KMS-11 (cell line): ENCODE measurements at regions not wholly inside any gene's neighbourhood (a gene's known extent, or its start where the extent isn't known, plus 50 kb on each side); places are given as distances from the start of the nearest gene placed in this dataset.

ENCODE experiments used
- H2AFZ ChIP-seq: fragments of 200-600 bp; sonication (generic); 2 replicates; pipeline ENCODE4 v1.6.1; 2016; ENCODE audit warnings: antibody characterized with exemption, mixed run types, low read depth
- H3K27ac ChIP-seq: fragments of 200-600 bp; sonication (generic); 2 replicates; pipeline ENCODE4 v1.6.1; 2016; ENCODE audit warnings: mild to moderate bottlenecking, mixed run types
- H3K27me3 ChIP-seq: fragments of 200-600 bp; sonication (generic); 2 replicates; pipeline ENCODE4 v1.6.1; 2017; ENCODE audit warnings: mild to moderate bottlenecking, low read depth, mixed run types, moderate library complexity; ENCODE audit not compliant: insufficient read depth
- H3K36me3 ChIP-seq: fragments of 200-600 bp; sonication (generic); 2 replicates; pipeline ENCODE4 v1.6.1; 2017; ENCODE audit warnings: mild to moderate bottlenecking, mixed run types; ENCODE audit not compliant: insufficient read depth
- H3K4me1 ChIP-seq: fragments of 200-600 bp; sonication (generic); 2 replicates; pipeline ENCODE4 v1.6.1; 2016; ENCODE audit warnings: mild to moderate bottlenecking, low read depth, mixed run types; ENCODE audit not compliant: poor library complexity, severe bottlenecking
- H3K4me2 ChIP-seq: fragments of 200-600 bp; sonication (generic); 2 replicates; pipeline ENCODE4 v1.7.0; 2016; ENCODE audit warnings: mild to moderate bottlenecking, mixed run types
- H3K4me3 ChIP-seq: fragments of 200-600 bp; sonication (generic); IDR thresholded peaks from 2 replicates; pipeline ENCODE4 v1.6.1; 2017; ENCODE audit warnings: low read depth, low read length, mixed read lengths; ENCODE audit not compliant: insufficient read depth
- H3K79me2 ChIP-seq: fragments of 200-600 bp; sonication (generic); 2 replicates; pipeline ENCODE4 v1.6.1; 2016; ENCODE audit warnings: low read depth, mixed run types; ENCODE audit not compliant: insufficient read depth
- H3K9ac ChIP-seq: fragments of 200-600 bp; sonication (generic); 2 replicates; pipeline ENCODE4 v1.6.1; 2016; ENCODE audit warnings: mild to moderate bottlenecking, mixed run types
- H4K20me1 ChIP-seq: fragments of 200-600 bp; sonication (generic); 2 replicates; pipeline ENCODE4 v1.6.1; 2016; ENCODE audit warnings: mild to moderate bottlenecking, mixed run types; ENCODE audit not compliant: insufficient read depth
- TF ChIP-seq, protein P1 (sequence below): fragments of 200-600 bp; sonication (generic); conservative IDR thresholded peaks from 2 replicates; pipeline ENCODE4 v1.6.1; 2017; ENCODE audit warnings: low read depth, mild to moderate bottlenecking, antibody characterized with exemption, low read length, moderate library complexity, mixed read lengths

DNA sequence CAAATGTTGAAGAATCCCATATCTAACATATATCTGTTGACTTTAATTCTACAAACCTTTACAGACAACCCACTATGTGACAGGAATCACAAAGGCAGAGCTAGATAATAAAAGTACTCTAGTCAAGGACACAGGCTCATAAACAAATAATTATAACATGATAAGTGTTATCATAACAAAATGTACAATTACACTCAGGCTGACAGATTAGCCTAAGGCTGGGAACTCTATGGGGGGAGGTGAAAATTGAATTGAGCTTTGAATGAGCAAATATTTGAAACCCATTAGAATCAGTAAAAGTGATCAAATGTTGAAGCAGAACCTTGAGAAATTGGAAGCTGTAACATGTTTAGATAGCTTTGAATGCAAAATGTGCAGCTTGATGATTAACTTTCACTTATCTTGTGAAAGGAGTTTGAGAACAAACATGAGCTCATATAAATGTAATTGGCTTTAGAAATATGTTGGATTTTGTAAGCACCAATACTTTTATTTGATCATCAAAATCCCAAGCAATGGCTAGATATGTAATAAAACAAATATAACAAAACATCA, 970.2 kb downstream of the SORCS3 start:
- Histone ChIP-seq H3K79me2 (no peaks in the 10 kb centered on the region), H4K20me1 (no peaks in the 10 kb centered on the region), H2AFZ (no peak overlapping the region), H3K36me3 (no peaks in the 10 kb centered on the region), H3K4me1 (no peaks in the 10 kb centered on the region), H3K4me2 (no peak overlapping the region), H3K9ac (no peak overlapping the region), H3K27me3 (no peaks in the 10 kb centered on the region), H3K27ac (no peak overlapping the region), H3K4me3 (no peak overlapping the region)
- TF ChIP-seq, protein P1, sequence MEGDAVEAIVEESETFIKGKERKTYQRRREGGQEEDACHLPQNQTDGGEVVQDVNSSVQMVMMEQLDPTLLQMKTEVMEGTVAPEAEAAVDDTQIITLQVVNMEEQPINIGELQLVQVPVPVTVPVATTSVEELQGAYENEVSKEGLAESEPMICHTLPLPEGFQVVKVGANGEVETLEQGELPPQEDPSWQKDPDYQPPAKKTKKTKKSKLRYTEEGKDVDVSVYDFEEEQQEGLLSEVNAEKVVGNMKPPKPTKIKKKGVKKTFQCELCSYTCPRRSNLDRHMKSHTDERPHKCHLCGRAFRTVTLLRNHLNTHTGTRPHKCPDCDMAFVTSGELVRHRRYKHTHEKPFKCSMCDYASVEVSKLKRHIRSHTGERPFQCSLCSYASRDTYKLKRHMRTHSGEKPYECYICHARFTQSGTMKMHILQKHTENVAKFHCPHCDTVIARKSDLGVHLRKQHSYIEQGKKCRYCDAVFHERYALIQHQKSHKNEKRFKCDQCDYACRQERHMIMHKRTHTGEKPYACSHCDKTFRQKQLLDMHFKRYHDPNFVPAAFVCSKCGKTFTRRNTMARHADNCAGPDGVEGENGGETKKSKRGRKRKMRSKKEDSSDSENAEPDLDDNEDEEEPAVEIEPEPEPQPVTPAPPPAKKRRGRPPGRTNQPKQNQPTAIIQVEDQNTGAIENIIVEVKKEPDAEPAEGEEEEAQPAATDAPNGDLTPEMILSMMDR, result no peak

DNA sequence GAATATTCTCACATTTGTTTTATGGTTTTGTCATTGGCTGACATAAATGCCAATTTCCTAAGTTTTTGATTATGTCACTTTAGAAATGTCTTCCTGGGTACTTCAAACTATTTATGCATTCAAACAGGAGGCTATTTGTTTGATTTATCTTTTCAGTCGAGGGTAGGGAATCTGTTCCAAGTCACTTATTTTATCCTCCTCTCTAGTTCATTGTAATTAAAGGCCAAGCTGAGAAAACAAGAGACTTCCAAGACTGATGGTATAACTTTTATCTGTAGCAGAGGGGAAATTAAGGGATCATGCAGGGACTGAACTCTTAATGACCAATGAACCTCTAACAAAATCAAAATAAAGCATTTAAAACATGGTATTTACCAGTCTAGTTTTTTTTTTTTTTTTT, 968.4 kb downstream of the SORCS3 start:
- Histone ChIP-seq H3K27ac (no peak overlapping the region), H3K79me2 (no peaks in the 10 kb centered on the region), H3K27me3 (no peaks in the 10 kb centered on the region), H3K4me2 (no peak overlapping the region), H3K4me3 (no peak overlapping the region), H3K36me3 (no peaks in the 10 kb centered on the region), H2AFZ (no peak overlapping the region), H4K20me1 (no peaks in the 10 kb centered on the region), H3K9ac (no peak overlapping the region), H3K4me1 (no peaks in the 10 kb centered on the region)
- TF ChIP-seq, protein P1, result no peak

DNA sequence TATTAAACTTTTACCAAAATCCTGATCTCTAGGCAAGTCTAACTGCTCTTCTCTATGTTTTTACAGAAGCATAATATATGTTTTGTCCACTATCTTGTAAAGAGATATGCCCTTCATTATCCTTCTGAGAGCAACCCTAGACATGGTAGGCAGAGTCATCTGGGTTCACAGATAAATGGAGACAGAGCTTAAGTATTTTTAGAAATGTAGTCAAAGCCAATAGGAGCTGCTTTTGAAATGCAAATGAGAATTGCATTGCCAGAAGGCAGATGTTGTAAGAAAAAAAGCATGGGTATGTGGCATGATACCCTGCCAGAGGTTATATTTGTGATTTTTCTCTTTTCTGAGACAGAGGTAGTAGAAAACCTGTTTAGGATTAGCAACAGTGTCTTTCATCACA, 964.8 kb downstream of the SORCS3 start:
- Histone ChIP-seq H3K27me3 (no peaks in the 10 kb centered on the region), H4K20me1 (no peaks in the 10 kb centered on the region), H3K9ac (no peak overlapping the region), H2AFZ (no peak overlapping the region), H3K4me2 (no peak overlapping the region), H3K4me1 (no peaks in the 10 kb centered on the region), H3K36me3 (no peaks in the 10 kb centered on the region), H3K27ac (no peak overlapping the region), H3K79me2 (no peaks in the 10 kb centered on the region), H3K4me3 (no peak overlapping the region)
- TF ChIP-seq, protein P1, result no peak

DNA sequence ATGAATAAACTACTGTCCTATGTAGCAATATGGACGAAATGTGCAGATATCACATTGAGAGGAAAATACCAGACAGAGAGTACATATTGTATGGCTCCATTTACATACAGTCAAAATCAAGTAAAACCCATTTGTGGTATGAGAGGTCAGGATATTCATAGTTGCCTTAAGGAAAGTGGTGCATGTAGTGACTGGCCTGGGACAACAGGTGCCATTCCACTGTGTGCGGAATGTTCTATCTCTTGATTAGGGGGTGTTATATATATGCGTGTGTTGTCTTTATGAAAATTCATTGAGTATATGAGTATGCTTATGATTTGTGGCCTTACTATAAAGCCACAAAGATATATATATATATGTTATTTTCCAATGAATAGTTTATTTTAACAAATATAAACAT, 964.0 kb downstream of the SORCS3 start:
- no peaks in the 10 kb centered on the region for H3K4me1 ChIP-seq
- no peak overlapping the region for H3K9ac ChIP-seq
- H3K79me2 ChIP-seq, result no peaks in the 10 kb centered on the region
- no peaks in the 10 kb centered on the region for H4K20me1 ChIP-seq
- H3K4me2 ChIP-seq, result no peak overlapping the region
- H3K27me3 ChIP-seq, result no peaks in the 10 kb centered on the region
- no peak overlapping the region for H3K4me3 ChIP-seq
- H3K27ac ChIP-seq, result no peak overlapping the region
- H2AFZ ChIP-seq, result no peak overlapping the region
- TF ChIP-seq, protein P1, result no peak
- H3K36me3 ChIP-seq, result no peaks in the 10 kb centered on the region
